ENCODE measurements at regions not wholly inside any gene's neighbourhood (a gene's known extent, or its start where the extent isn't known, plus 50 kb on each side); places are given as distances from the start of the nearest gene placed in this dataset.
"Not testable (repeated sequence)": the region's sequence is repeated elsewhere in the genome, so short reads cannot be mapped to it uniquely, and the experiment has no call there.

DNA sequence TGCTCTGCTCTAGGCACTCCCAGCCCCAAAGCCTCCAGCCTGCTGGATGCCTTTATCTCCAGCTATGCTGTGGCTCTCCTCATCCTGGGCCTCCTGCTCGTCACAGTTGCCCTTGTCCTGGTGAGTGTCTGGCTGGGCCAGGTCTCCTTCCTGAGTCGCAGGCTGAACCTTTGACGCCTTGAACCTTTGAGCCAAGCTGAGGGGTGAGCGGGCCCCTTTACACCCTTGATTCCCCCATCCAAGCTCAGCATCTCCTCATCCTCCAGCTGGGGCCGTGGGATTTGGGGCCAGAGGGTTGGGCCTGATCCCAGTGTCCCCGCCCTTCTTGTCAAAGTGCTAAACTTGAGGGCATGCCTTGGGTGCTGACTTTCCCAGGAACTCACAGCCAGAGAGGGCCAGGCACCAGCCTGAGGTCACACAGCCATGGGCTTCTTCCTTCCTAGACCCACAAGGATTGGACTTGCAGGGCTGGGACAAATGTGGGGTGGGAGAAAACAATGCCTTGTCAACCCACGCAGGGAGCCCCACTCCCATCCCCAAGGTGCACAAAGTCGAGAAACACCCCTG, 137.0 kb downstream of the TBC1D2B start:
- H3K36me3 ChIP-seq (ENCODE audit: control insufficient read depth, insufficient read depth, low read length) = no peaks in the 10 kb centered on the region
- TF ChIP-seq CTCF (IDR thresholded peaks at IDR 0.05) (no peak), SIN3A (IDR thresholded peaks at IDR 0.05; ENCODE audit: borderline replicate concordance, insufficient read depth, low read depth, low read length) (no peak), POLR2AphosphoS5 (IDR thresholded peaks at IDR 0.05; ENCODE audit: low read depth, low read length) (no peak), TCF7L2 (IDR thresholded peaks at IDR 0.05; ENCODE audit: low read depth, low read length) (no peak)
- TF ChIP-seq, protein P1, sequence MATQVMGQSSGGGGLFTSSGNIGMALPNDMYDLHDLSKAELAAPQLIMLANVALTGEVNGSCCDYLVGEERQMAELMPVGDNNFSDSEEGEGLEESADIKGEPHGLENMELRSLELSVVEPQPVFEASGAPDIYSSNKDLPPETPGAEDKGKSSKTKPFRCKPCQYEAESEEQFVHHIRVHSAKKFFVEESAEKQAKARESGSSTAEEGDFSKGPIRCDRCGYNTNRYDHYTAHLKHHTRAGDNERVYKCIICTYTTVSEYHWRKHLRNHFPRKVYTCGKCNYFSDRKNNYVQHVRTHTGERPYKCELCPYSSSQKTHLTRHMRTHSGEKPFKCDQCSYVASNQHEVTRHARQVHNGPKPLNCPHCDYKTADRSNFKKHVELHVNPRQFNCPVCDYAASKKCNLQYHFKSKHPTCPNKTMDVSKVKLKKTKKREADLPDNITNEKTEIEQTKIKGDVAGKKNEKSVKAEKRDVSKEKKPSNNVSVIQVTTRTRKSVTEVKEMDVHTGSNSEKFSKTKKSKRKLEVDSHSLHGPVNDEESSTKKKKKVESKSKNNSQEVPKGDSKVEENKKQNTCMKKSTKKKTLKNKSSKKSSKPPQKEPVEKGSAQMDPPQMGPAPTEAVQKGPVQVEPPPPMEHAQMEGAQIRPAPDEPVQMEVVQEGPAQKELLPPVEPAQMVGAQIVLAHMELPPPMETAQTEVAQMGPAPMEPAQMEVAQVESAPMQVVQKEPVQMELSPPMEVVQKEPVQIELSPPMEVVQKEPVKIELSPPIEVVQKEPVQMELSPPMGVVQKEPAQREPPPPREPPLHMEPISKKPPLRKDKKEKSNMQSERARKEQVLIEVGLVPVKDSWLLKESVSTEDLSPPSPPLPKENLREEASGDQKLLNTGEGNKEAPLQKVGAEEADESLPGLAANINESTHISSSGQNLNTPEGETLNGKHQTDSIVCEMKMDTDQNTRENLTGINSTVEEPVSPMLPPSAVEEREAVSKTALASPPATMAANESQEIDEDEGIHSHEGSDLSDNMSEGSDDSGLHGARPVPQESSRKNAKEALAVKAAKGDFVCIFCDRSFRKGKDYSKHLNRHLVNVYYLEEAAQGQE (IDR thresholded peaks at IDR 0.05; ENCODE audit: insufficient read depth in 1 of 2, low read depth in 2 of 2, low read length in 1 of 2) = no peak
- intact Hi-C loops (cut with micrococcal nuclease; ENCODE audit: unreplicated experiment) (no loop called here), in situ Hi-C loops (cut with HindIII; ENCODE audit: low pct_unique_long_range_greater_than_20kb, low sequenced_read_pairs) (no loop called here)
- peaks cover 11% of the 10 kb centered on the region for H3K4me1 ChIP-seq (ENCODE audit: control insufficient read depth, insufficient read depth, low read length)
- BruUV-seq (replicated peaks) = no TSS peak
- CTCF ChIA-PET = no interaction called here
- no peaks in the 10 kb centered on the region for H3K9me3 ChIP-seq (ENCODE audit: control insufficient read depth, insufficient read depth, low read depth, low read length)
- no peak overlapping the region for H3K27ac ChIP-seq (ENCODE audit: low read length)
- ATAC-seq = no peak
- no peak overlapping the region for H3K4me3 ChIP-seq (ENCODE audit: low read depth in 2 of 2, low read length in 2 of 2)
- no peak for DNase-seq (ENCODE audit: low read depth, low spot score)
- H3K27me3 ChIP-seq (ENCODE audit: control insufficient read depth, insufficient read depth, low read length) = no peaks in the 10 kb centered on the region
- POLR2A ChIA-PET = no interaction called here

DNA sequence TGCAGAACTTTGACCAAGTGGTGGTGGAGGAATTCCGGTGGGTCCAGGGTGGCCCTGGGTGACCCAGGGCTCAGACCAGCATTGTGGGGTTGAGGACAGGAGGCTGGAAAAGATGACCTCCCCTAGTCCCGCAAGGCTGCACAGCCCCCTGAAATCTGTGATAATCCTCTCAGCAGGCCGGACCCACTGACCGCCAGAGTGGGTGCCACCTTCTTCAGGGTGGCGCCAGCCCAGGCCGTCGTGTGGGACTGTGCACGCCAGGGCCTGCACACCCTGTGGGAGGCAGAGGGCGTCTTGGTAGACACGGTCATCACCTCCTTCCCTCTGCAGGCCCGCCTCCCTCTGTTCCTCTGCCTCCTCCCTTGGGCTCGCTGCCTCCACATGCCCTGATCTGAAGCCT, 137.7 kb downstream of the TBC1D2B start:
- POLR2A ChIA-PET = no interaction called here
- no peak for TF ChIP-seq SIN3A (IDR thresholded peaks at IDR 0.05; ENCODE audit: borderline replicate concordance, insufficient read depth, low read depth, low read length)
- no peak for TF ChIP-seq CTCF (IDR thresholded peaks at IDR 0.05)
- TF ChIP-seq TCF7L2 (IDR thresholded peaks at IDR 0.05; ENCODE audit: low read depth, low read length) = no peak
- TF ChIP-seq, protein P1 (IDR thresholded peaks at IDR 0.05; ENCODE audit: insufficient read depth in 1 of 2, low read depth in 2 of 2, low read length in 1 of 2) = no peak
- TF ChIP-seq POLR2AphosphoS5 (IDR thresholded peaks at IDR 0.05; ENCODE audit: low read depth, low read length) = no peak
- intact Hi-C loops (cut with micrococcal nuclease; ENCODE audit: unreplicated experiment) = no loop called here
- BruUV-seq (replicated peaks) = no TSS peak
- Histone ChIP-seq H3K4me1 (ENCODE audit: control insufficient read depth, insufficient read depth, low read length) (peaks cover 6% of the 10 kb centered on the region), H3K27ac (ENCODE audit: low read length) (no peak overlapping the region), H3K36me3 (ENCODE audit: control insufficient read depth, insufficient read depth, low read length) (no peaks in the 10 kb centered on the region), H3K4me3 (ENCODE audit: low read depth in 2 of 2, low read length in 2 of 2) (no peak overlapping the region), H3K9me3 (ENCODE audit: control insufficient read depth, insufficient read depth, low read depth, low read length) (no peaks in the 10 kb centered on the region), H3K27me3 (ENCODE audit: control insufficient read depth, insufficient read depth, low read length) (no peaks in the 10 kb centered on the region)
- in situ Hi-C loops (cut with HindIII; ENCODE audit: low pct_unique_long_range_greater_than_20kb, low sequenced_read_pairs) = no loop called here
- ATAC-seq (no peak), DNase-seq (ENCODE audit: low read depth, low spot score) (no peak)
- CTCF ChIA-PET = interaction anchor here (0.6 kb wide), 1 partner anchor 122 kb away, joined by 3 read pairs; no protein-coding TSS in a partner anchor

DNA sequence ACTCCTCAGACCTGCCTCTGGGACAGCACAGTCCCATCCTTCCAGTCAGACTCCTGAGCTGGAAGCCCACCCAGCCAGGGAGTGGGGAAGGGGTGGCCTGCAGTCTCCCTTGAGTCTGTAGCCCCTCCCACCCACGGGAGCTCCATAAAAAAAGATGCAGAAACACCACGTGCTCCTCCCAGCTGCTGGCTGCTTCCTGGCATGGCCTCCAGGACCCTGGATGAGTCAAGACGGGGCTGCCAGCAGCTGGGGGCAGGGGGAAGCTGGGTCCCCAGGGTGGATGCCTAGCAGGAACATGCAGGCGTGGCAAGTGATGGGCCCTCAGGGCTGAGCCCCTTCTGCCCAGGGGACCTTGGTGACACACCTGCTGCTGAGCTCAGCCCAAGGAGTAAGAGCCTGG, 138.5 kb downstream of the TBC1D2B start:
- DNase-seq (ENCODE audit: low read depth, low spot score); H3K9me3 ChIP-seq (ENCODE audit: control insufficient read depth, insufficient read depth, low read depth, low read length); intact Hi-C loops (cut with micrococcal nuclease; ENCODE audit: unreplicated experiment); H3K36me3 ChIP-seq (ENCODE audit: control insufficient read depth, insufficient read depth, low read length); H3K27ac ChIP-seq (ENCODE audit: low read length); POLR2A ChIA-PET; H3K27me3 ChIP-seq (ENCODE audit: control insufficient read depth, insufficient read depth, low read length); BruUV-seq (replicated peaks); ATAC-seq; in situ Hi-C loops (cut with HindIII; ENCODE audit: low pct_unique_long_range_greater_than_20kb, low sequenced_read_pairs); H3K4me3 ChIP-seq (ENCODE audit: low read depth in 2 of 2, low read length in 2 of 2); H3K4me1 ChIP-seq (ENCODE audit: control insufficient read depth, insufficient read depth, low read length): not testable (repeated sequence)
- CTCF ChIA-PET = interaction anchor here (0.5 kb wide), 1 partner anchor 63 kb away, joined by 4 read pairs; no protein-coding TSS in a partner anchor

Data from Panc1 (cell line).